ENCODE measurements at regions not wholly inside any gene's neighbourhood (a gene's known extent, or its start where the extent isn't known, plus 50 kb on each side); places are given as distances from the start of the nearest gene placed in this dataset.

- Histone ChIP-seq H3K27ac (no peak overlapping the region), H3K9me3 (no peaks in the 10 kb centered on the region), H3K4me1 (ENCODE audit: insufficient read depth) (peaks cover 41% of the 10 kb centered on the region), H3K4me3 (no peak overlapping the region), H3K27me3 (no peaks in the 10 kb centered on the region), H3K36me3 (no peaks in the 10 kb centered on the region)
- DNase-seq, result peak in 1 of 5 donors; percentile 21
- TF ChIP-seq EP300 (IDR thresholded peaks at IDR 0.05) (no peak), CTCF (IDR thresholded peaks at IDR 0.05) (no peak), POLR2A (IDR thresholded peaks at IDR 0.05) (no peak)
- intact Hi-C loops (cut with DNase I), result loop anchor here in 2 of 4 donors (10.0 kb wide), 2 partner anchors 85 to 95 kb away; partner anchors contain the start of gene GLI2 (in 1 of the 2)
- WGBS, 3 donors, result 62 to 80% (median 71%) methylated on average over 6 of the region's 6 CpGs
These were observed 94.0 kb downstream of the GLI2 start for GRCh38 chr2:120829633-120830025.

GRCh38 chr2:120830096-120830830, 94.6 kb downstream of the GLI2 start:
- Histone ChIP-seq H3K36me3 (no peaks in the 10 kb centered on the region), H3K27ac (no peak overlapping the region), H3K4me3 (no peak overlapping the region), H3K9me3 (no peaks in the 10 kb centered on the region), H3K4me1 (ENCODE audit: insufficient read depth) (peaks cover 43% of the 10 kb centered on the region), H3K27me3 (no peaks in the 10 kb centered on the region)
- intact Hi-C loops (cut with DNase I), result no loop called here
- 77 to 90% (median 89%) methylated on average over 10 to 11 of the region's 11 CpGs for WGBS, 3 donors
- TF ChIP-seq POLR2A (IDR thresholded peaks at IDR 0.05) (no peak), EP300 (IDR thresholded peaks at IDR 0.05) (no peak), CTCF (IDR thresholded peaks at IDR 0.05) (no peak)
- peak in 1 of 5 donors; percentile 22 for DNase-seq

DNA sequence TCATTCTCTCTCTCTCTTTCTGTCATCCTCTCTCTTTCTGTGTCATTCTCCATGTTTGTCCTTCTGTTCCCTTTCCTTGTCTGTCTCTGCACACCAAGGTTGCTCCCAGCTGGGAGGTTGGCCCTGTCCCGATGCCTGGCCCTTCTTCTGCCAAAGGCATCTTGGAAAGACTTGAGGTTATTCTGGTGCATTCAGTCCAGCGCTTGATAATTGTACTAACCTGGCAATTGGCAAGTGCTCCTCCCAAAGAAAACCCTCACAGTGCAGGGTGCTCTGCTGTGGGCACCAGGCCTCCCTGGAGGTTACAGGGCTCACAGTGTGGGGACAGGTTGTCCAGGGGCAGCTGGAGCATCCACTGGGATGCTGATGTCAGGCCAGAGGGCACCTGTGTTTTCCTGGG, 95.4 kb downstream of the GLI2 start:
- intact Hi-C loops (cut with DNase I), result no loop called here
- no peaks in the 10 kb centered on the region for H3K36me3 ChIP-seq
- no peaks in the 10 kb centered on the region for H3K9me3 ChIP-seq
- H3K4me1 ChIP-seq (ENCODE audit: insufficient read depth), result peaks cover 36% of the 10 kb centered on the region
- no peak for DNase-seq
- no peak overlapping the region for H3K27ac ChIP-seq
- H3K4me3 ChIP-seq, result no peak overlapping the region
- WGBS, 3 donors, result 36 to 53% (median 40%) methylated on average over 2 of the region's 2 CpGs
- no peak for TF ChIP-seq POLR2A (IDR thresholded peaks at IDR 0.05)
- TF ChIP-seq EP300 (IDR thresholded peaks at IDR 0.05), result no peak
- no peak for TF ChIP-seq CTCF (IDR thresholded peaks at IDR 0.05)
- H3K27me3 ChIP-seq, result no peaks in the 10 kb centered on the region

DNA sequence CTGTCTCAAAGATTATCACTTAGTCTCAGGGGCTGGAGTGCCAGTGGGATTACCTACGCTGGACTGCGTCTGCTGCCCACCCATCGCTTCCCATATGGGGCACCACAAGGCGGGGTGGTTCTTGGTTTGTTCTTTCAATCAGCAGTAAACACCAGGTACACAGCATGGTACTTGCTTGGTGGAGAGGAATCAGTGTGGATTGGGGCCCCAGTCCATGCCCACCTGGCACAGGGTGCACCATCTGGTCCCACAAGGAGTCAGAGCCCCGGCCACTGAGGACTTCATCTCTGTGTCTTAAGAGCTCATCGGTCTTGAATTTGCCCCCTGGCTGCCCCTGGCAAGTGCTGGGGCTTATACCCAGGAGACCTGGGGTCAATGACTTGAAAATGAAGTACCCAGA, 96.2 kb downstream of the GLI2 start:
- intact Hi-C loops (cut with DNase I), result no loop called here
- peak in 1 of 5 donors; percentile 27 for DNase-seq

More for the DNA sequence above, 96.2 kb downstream of the GLI2 start:
- Histone ChIP-seq H3K36me3 (no peaks in the 10 kb centered on the region), H3K27me3 (no peaks in the 10 kb centered on the region), H3K9me3 (no peaks in the 10 kb centered on the region), H3K4me3 (no peak overlapping the region), H3K4me1 (ENCODE audit: insufficient read depth) (peaks cover 28% of the 10 kb centered on the region), H3K27ac (no peak overlapping the region)
- TF ChIP-seq EP300 (IDR thresholded peaks at IDR 0.05) (no peak), CTCF (IDR thresholded peaks at IDR 0.05) (no peak), POLR2A (IDR thresholded peaks at IDR 0.05) (no peak)
- 93 to 95% (median 94%) methylated on average over 5 to 6 of the region's 6 CpGs for WGBS, 3 donors

Measured in ovary (tissue), 7 donors.